Trophoblast cell (in vitro differentiated cells and primary cell): ENCODE measurements at regions not wholly inside any gene's neighbourhood (a gene's known extent, or its start where the extent isn't known, plus 50 kb on each side); places are given as distances from the start of the nearest gene placed in this dataset.

ENCODE experiments used
- DNase-seq, 2 donors: peaks; one replicate each; pipeline ENCODE4 v3.0.0-alpha.2; 2016
- H2AFZ ChIP-seq: 2 replicates; pipeline ENCODE4 v1.6.1; 2013; ENCODE audit warnings: low read length, moderate library complexity, mild to moderate bottlenecking; ENCODE audit not compliant: insufficient read depth, poor library complexity
- H2AK5ac ChIP-seq: 2 replicates; pipeline ENCODE4 v1.6.1; 2013; ENCODE audit warnings: mild to moderate bottlenecking, low read length
- H2BK120ac ChIP-seq: 2 replicates; pipeline ENCODE4 v1.6.1; 2013; ENCODE audit warnings: low read length, mild to moderate bottlenecking, moderate library complexity; ENCODE audit not compliant: insufficient read depth, poor library complexity
- H2BK12ac ChIP-seq: 2 replicates; pipeline ENCODE4 v1.6.1; 2013; ENCODE audit warnings: mild to moderate bottlenecking, low read length, moderate library complexity
- H2BK5ac ChIP-seq: 2 replicates; pipeline ENCODE4 v1.6.1; 2013; ENCODE audit warnings: low read length, low read depth, moderate library complexity, mild to moderate bottlenecking; ENCODE audit not compliant: poor library complexity
- H3K14ac ChIP-seq: 2 replicates; pipeline ENCODE4 v1.6.1; 2013; ENCODE audit warnings: mild to moderate bottlenecking, low read length
- H3K18ac ChIP-seq: 2 replicates; pipeline ENCODE4 v1.6.1; 2013; ENCODE audit warnings: mild to moderate bottlenecking, low read length
- H3K23ac ChIP-seq: 2 replicates; pipeline ENCODE4 v1.6.1; 2013; ENCODE audit warnings: low read length
- H3K27ac ChIP-seq: 2 replicates; pipeline ENCODE4 v1.5.1; 2013; ENCODE audit warnings: low read depth, mild to moderate bottlenecking, inconsistent platforms, low read length, moderate library complexity
- H3K27me3 ChIP-seq: 2 replicates; pipeline ENCODE4 v1.6.1; 2013; ENCODE audit warnings: inconsistent platforms, mild to moderate bottlenecking, low read length, moderate library complexity; ENCODE audit not compliant: insufficient read depth
- H3K36me3 ChIP-seq, 2 experiments: 1 replicate in 1 of 2; 2 replicates in 1 of 2; pipeline ENCODE4 v1.6.1; 2013; ENCODE audit warnings: low read length in 2 of 2, mild to moderate bottlenecking in 2 of 2, moderate library complexity in 1 of 2; ENCODE audit not compliant: insufficient read depth in 2 of 2, control insufficient read depth in 1 of 2
- H3K4ac ChIP-seq: 2 replicates; pipeline ENCODE4 v1.6.1; 2013; ENCODE audit warnings: low read depth, mild to moderate bottlenecking, low read length, moderate library complexity
- H3K4me1 ChIP-seq, 2 experiments: 1 replicate in 1 of 2; 2 replicates in 1 of 2; pipeline ENCODE4 v1.6.1; 2013; ENCODE audit warnings: low read length in 2 of 2, mild to moderate bottlenecking in 2 of 2, moderate library complexity in 1 of 2; ENCODE audit not compliant: insufficient read depth in 2 of 2, control insufficient read depth in 1 of 2
- H3K4me2 ChIP-seq: 2 replicates; pipeline ENCODE4 v1.6.1; 2013; ENCODE audit warnings: inconsistent platforms, mild to moderate bottlenecking, low read length, moderate library complexity
- H3K4me3 ChIP-seq: 2 replicates; pipeline ENCODE4 v1.5.1; 2013; ENCODE audit warnings: mild to moderate bottlenecking, low read depth, low read length, inconsistent platforms
- H3K79me1 ChIP-seq: one replicate; pipeline ENCODE4 v1.6.1; 2013; ENCODE audit warnings: low read length
- H3K79me2 ChIP-seq: 2 replicates; pipeline ENCODE4 v1.6.1; 2013; ENCODE audit warnings: low read length, mild to moderate bottlenecking; ENCODE audit not compliant: control insufficient read depth, insufficient read depth, poor library complexity
- H3K9ac ChIP-seq: 2 replicates; pipeline ENCODE4 v1.6.1; 2013; ENCODE audit warnings: mild to moderate bottlenecking, low read length
- H3K9me3 ChIP-seq: 2 replicates; pipeline ENCODE4 v1.6.1; 2013; ENCODE audit warnings: low read depth, mild to moderate bottlenecking, control low read depth, inconsistent platforms, low read length; ENCODE audit not compliant: insufficient read depth
- H4K12ac ChIP-seq: 2 replicates; pipeline ENCODE4 v1.6.1; 2013; ENCODE audit warnings: low read depth, mild to moderate bottlenecking, low read length, moderate library complexity
- H4K8ac ChIP-seq: 2 replicates; pipeline ENCODE4 v1.6.1; 2013; ENCODE audit warnings: low read depth, mild to moderate bottlenecking, low read length, moderate library complexity
- H4K91ac ChIP-seq: one replicate; pipeline ENCODE4 v1.6.1; 2013; ENCODE audit warnings: low read depth, mild to moderate bottlenecking, low read length, moderate library complexity
- WGBS: extraction: QIAGEN DNeasy Blood & Tissue Kit; methylation state at CpG from one replicate; pipeline ENCODE4 v1.1.7; 2013; ENCODE audit warnings: missing lambda C conversion rate; ENCODE audit not compliant: insufficient read length, insufficient coverage; ENCODE audit errors: extremely low coverage; 5-methylcytosine and 5-hydroxymethylcytosine counted together

DNA sequence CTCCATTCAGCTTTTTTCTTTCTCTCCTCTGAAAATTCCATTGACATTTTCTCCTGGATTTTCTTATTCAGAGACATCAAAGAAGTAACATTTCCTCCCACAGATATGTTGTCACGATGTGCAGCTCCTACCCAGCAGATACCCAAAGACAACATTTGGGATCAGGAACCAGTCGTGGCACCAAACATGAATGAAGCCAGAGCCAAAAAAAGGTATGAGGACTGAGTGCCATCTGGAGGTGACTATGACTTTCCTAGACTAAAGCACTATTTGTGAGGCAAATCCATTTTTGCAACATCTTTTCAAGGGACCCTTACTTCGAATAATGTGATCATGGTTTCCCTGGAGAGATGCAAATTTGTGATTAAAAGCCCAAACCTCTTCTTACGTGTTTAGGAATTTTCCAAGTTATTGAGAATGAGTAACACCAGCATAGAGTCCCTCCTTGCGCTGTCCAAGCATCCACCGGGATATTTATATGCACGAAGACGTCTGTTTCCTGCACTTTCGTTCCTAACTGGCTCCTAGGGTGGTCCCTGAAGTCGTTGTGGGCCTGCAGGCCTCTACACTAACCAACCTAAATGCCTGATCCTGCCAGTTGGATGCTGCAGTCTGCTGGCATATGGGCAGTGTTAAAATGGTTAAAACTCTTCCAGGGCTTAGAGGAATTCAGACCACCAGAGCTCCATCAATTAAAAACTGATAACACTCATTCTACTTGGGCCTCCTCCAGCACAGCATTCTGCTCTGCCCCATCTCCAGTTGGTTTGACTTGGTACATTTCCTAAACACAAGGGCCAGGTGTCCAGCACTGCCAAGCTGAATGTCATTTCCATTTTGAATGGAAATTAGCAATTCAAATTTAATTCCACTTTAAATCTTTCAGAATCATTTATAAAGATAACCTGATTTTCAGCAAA, 256.6 kb downstream of the C6orf118 start:
- H2BK5ac ChIP-seq, result no peak overlapping the region
- no peaks in the 10 kb centered on the region for H3K36me3 ChIP-seq
- H4K12ac ChIP-seq, result no peak overlapping the region
- no peak overlapping the region for H2BK120ac ChIP-seq
- H3K4me2 ChIP-seq, result no peak overlapping the region
- no CpG with 5 or more reads among the region's 10 CpGs for WGBS
- H4K91ac ChIP-seq, result no peak overlapping the region
- no peak overlapping the region for H2AFZ ChIP-seq
- no peaks in the 10 kb centered on the region for H3K79me1 ChIP-seq
- H2BK12ac ChIP-seq, result no peak overlapping the region
- H3K9me3 ChIP-seq, result peaks cover 2% of the 10 kb centered on the region
- H3K27ac ChIP-seq, result no peak overlapping the region
- no peaks in the 10 kb centered on the region for H3K79me2 ChIP-seq
- DNase-seq, result peak in 1 of 2 donors; percentile 50
- no peak overlapping the region for H3K14ac ChIP-seq
- H3K27me3 ChIP-seq, result no peaks in the 10 kb centered on the region
- H3K4ac ChIP-seq, result no peak overlapping the region
- no peak overlapping the region for H4K8ac ChIP-seq
- no peak overlapping the region for H3K23ac ChIP-seq
- no peak overlapping the region for H3K18ac ChIP-seq
- H2AK5ac ChIP-seq, result no peak overlapping the region
- H3K4me1 ChIP-seq, result no peaks in the 10 kb centered on the region
- no peak overlapping the region for H3K9ac ChIP-seq
- H3K4me3 ChIP-seq, result no peak overlapping the region

DNA sequence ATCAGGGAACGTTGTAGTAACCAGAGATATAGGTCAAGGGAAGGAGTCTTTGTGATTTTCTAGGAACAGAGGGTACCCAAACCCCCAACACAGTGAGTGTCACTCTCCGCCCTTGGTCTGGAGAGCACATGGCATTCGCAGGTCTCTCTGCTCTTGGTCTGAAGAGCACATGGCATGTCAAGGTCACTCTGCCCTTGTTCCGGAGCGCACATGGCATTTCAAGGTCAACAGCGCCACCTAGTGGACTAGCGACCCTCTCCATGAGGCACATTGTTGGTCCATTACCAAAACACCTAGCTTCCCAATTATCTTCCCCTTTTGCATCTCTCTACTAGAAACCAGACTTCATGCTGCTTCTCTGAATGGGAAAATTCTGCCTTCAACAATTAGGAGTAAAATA, 260.0 kb downstream of the C6orf118 start:
- no peaks in the 10 kb centered on the region for H3K79me2 ChIP-seq
- H3K4me3 ChIP-seq, result no peak overlapping the region

DNA sequence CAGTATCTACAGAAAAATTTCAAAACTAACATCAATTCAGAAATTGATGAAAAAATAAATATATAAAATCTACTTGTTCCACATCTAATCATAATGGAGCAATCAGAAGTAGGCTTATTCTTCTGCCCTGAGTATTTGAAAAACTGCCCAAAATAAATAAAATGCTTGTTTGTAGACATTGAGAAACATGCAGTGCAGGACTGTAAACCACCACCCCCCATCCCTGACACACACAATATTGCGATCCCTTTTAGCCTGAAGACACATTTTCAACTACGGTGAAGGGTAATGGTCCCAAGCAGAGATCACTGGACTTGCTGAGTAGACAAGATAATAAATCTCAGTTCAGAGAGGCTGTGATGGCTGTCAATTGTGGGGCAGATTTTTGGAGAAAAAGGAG, 261.5 kb downstream of the C6orf118 start:
- no peak for DNase-seq
- H3K27me3 ChIP-seq, result no peaks in the 10 kb centered on the region
- no peak overlapping the region for H4K91ac ChIP-seq
- H3K79me1 ChIP-seq, result no peaks in the 10 kb centered on the region
- no peak overlapping the region for H2BK12ac ChIP-seq
- H3K9ac ChIP-seq, result no peak overlapping the region
- H3K18ac ChIP-seq, result no peak overlapping the region
- no peak overlapping the region for H3K27ac ChIP-seq
- no peak overlapping the region for H3K4me3 ChIP-seq
- H3K4ac ChIP-seq, result no peak overlapping the region
- no CpG with 5 or more reads among the region's 2 CpGs for WGBS
- no peak overlapping the region for H3K4me2 ChIP-seq
- H3K14ac ChIP-seq, result no peak overlapping the region
- H2BK5ac ChIP-seq, result no peak overlapping the region
- no peak overlapping the region for H4K8ac ChIP-seq
- H2AK5ac ChIP-seq, result no peak overlapping the region
- no peaks in the 10 kb centered on the region for H3K4me1 ChIP-seq
- H3K79me2 ChIP-seq, result no peaks in the 10 kb centered on the region
- H3K9me3 ChIP-seq, result peaks cover 2% of the 10 kb centered on the region
- H3K36me3 ChIP-seq, result no peaks in the 10 kb centered on the region
- no peak overlapping the region for H4K12ac ChIP-seq
- H3K23ac ChIP-seq, result no peak overlapping the region
- no peak overlapping the region for H2AFZ ChIP-seq
- no peak overlapping the region for H2BK120ac ChIP-seq

More for the DNA sequence above, 260.0 kb downstream of the C6orf118 start:
- Histone ChIP-seq H2BK120ac (no peak overlapping the region), H2BK12ac (no peak overlapping the region), H3K79me1 (no peaks in the 10 kb centered on the region), H4K12ac (no peak overlapping the region), H4K8ac (no peak overlapping the region), H3K36me3 (no peaks in the 10 kb centered on the region), H3K27me3 (no peaks in the 10 kb centered on the region), H4K91ac (no peak overlapping the region), H3K4ac (no peak overlapping the region), H3K14ac (no peak overlapping the region), H3K27ac (no peak overlapping the region), H3K4me2 (no peak overlapping the region), H3K23ac (no peak overlapping the region), H2AK5ac (no peak overlapping the region), H3K9me3 (peaks cover 2% of the 10 kb centered on the region), H3K9ac (no peak overlapping the region), H2AFZ (no peak overlapping the region), H3K4me1 (no peaks in the 10 kb centered on the region), H3K18ac (no peak overlapping the region), H2BK5ac (no peak overlapping the region)
- peak; percentile 41 to 76 for DNase-seq
- WGBS, result no CpG with 5 or more reads among the region's 7 CpGs

DNA sequence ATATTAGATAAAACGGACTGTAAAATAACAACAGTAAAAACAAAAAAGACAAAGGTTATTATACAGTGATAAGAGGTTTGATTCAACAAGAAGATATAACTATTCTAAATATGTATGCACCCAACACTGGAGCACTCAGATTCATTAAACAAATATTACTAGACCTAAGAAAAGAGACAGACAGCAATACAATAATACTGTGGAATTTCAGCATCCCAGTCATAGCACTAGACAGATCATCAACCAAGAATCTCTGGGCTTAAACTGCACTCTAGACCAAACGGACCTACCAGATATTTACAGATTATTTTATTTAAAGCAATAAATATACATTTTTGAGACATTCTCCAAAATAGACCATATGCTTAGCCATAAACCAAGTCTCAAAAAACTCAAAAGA, 263.8 kb downstream of the C6orf118 start:
- Histone ChIP-seq H3K9me3 (no peaks in the 10 kb centered on the region), H3K4ac (no peak overlapping the region), H3K9ac (no peak overlapping the region), H4K12ac (no peak overlapping the region), H3K4me2 (no peak overlapping the region), H2AK5ac (no peak overlapping the region), H3K4me3 (no peak overlapping the region), H3K23ac (no peak overlapping the region), H3K79me2 (no peaks in the 10 kb centered on the region), H4K8ac (no peak overlapping the region), H4K91ac (no peak overlapping the region), H3K14ac (no peak overlapping the region), H2BK5ac (no peak overlapping the region), H3K36me3 (no peaks in the 10 kb centered on the region), H3K79me1 (no peaks in the 10 kb centered on the region), H2BK120ac (no peak overlapping the region), H2AFZ (no peak overlapping the region), H3K18ac (no peak overlapping the region), H3K27ac (no peak overlapping the region), H2BK12ac (no peak overlapping the region), H3K4me1 (no peaks in the 10 kb centered on the region), H3K27me3 (no peaks in the 10 kb centered on the region)
- no CpG with 5 or more reads among the region's 2 CpGs for WGBS
- DNase-seq, result no peak
